GM12891 (cell line): ENCODE measurements at regions not wholly inside any gene's neighbourhood (a gene's known extent, or its start where the extent isn't known, plus 50 kb on each side); places are given as distances from the start of the nearest gene placed in this dataset.

Source experiments
- DNase-seq: peaks from one replicate; pipeline ENCODE4 v3.0.0; 2011; ENCODE audit warnings: low spot score; ENCODE audit not compliant: insufficient read length
- FAIRE-seq: peaks from 2 replicates; lab custom pipeline; 2011; peaks lifted over from hg19 to GRCh38; lab: Jason Lieb, UNC
- PAX5 ChIP-seq: IDR thresholded peaks from 2 replicates; pipeline ENCODE4 v1.6.1; 2011; ENCODE audit warnings: low read length, moderate library complexity, mild to moderate bottlenecking; ENCODE audit not compliant: insufficient read depth, severe bottlenecking
- POLR2A ChIP-seq: IDR thresholded peaks from 2 replicates; pipeline ENCODE4 v1.6.1; 2011; ENCODE audit warnings: low read depth, low read length, control low read depth
- POLR2AphosphoS5 ChIP-seq: IDR thresholded peaks from 2 replicates; pipeline ENCODE4 v1.6.1; 2011; ENCODE audit warnings: low read depth, low read length, control low read depth
- POU2F2 ChIP-seq: IDR thresholded peaks from 2 replicates; pipeline ENCODE4 v1.6.1; 2011; ENCODE audit warnings: low read depth, mild to moderate bottlenecking, control low read depth, low read length, moderate library complexity
- SPI1 ChIP-seq: IDR thresholded peaks from 2 replicates; pipeline ENCODE4 v1.6.1; 2011; ENCODE audit warnings: low read depth, low read length, control low read depth
- TAF1 ChIP-seq: IDR thresholded peaks from 2 replicates; pipeline ENCODE4 v1.6.1; 2011; ENCODE audit warnings: low read depth, low read length, control low read depth

- TF ChIP-seq POLR2AphosphoS5 (no peak), POU2F2 (no peak), TAF1 (no peak), POLR2A (no peak), SPI1 (no peak), PAX5 (no peak)
- DNase-seq (no peak), FAIRE-seq (peak; percentile 40)
These were observed 56.8 kb upstream of the TBCA start for GRCh38 chr5:77832938-77833337.

GRCh38 chr5:77832166-77832770 is 56.1 kb upstream of the TBCA start:
- TF ChIP-seq POLR2AphosphoS5, result no peak
- FAIRE-seq (no peak), DNase-seq (no peak)

DNA sequence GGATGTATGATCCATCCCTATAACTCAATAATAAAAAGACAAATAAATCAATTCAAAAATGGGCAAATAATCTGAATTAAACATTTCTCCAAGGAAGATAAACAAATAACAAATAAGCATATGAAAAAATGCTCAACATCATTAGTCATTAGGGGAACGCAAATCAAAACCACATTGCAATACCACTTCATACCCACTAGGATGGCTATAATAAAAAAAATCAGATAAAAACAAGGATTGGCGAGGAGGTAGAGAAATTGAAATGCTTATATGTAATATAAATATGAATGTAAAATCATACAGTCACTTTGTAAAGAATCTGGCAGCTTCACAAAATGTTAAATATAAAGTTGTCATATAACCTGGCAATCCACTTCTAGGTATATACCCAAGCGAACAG is 52.3 kb upstream of the TBCA start:
- FAIRE-seq (no peak), DNase-seq (no peak)
- TF ChIP-seq PAX5 (no peak), POLR2A (no peak), POU2F2 (no peak), TAF1 (no peak), SPI1 (no peak), POLR2AphosphoS5 (no peak)
